DMS153 (cell line): ENCODE measurements at regions not wholly inside any gene's neighbourhood (a gene's known extent, or its start where the extent isn't known, plus 50 kb on each side); places are given as distances from the start of the nearest gene placed in this dataset.

Experiments used
- DNase-seq: peaks from one replicate; lab custom pipeline; 2025; lab: John Stamatoyannopoulos, UW

- no peak for DNase-seq
These were observed 418.6 kb downstream of the NELL2 start for GRCh38 chr12:44457465-44457864.

- peak; percentile 7 for DNase-seq
These were observed 421.2 kb downstream of the NELL2 start for GRCh38 chr12:44454959-44455358.

GRCh38 chr12:44446181-44446580 is 429.9 kb downstream of the NELL2 start:
- DNase-seq, result no peak

GRCh38 chr12:44441155-44441554 is 435.0 kb downstream of the NELL2 start:
- no peak for DNase-seq
